Mesothelial cell of epicardium (in vitro differentiated cells): ENCODE measurements at regions not wholly inside any gene's neighbourhood (a gene's known extent, or its start where the extent isn't known, plus 50 kb on each side); places are given as distances from the start of the nearest gene placed in this dataset.

Experiments
- DNase-seq, 2 experiments: peaks; one replicate each; pipeline ENCODE4 v3.0.0; 2021; ENCODE audit warnings: low spot score in 2 of 2; ENCODE audit not compliant: unreplicated experiment in 2 of 2
- H3K27ac Mint-ChIP-seq: 2 replicates; pipeline ENCODE4 v1.8.0; 2021; ENCODE audit warnings: mixed read lengths
- H3K27me3 Mint-ChIP-seq: 2 replicates; pipeline ENCODE4 v1.8.0; 2021; ENCODE audit warnings: low read depth, mixed read lengths
- H3K36me3 Mint-ChIP-seq: 2 replicates; pipeline ENCODE4 v1.8.0; 2021; ENCODE audit warnings: mixed read lengths
- H3K4me1 Mint-ChIP-seq: 2 replicates; pipeline ENCODE4 v1.8.0; 2021; ENCODE audit warnings: mixed read lengths
- H3K4me3 Mint-ChIP-seq: 2 replicates; pipeline ENCODE4 v1.8.0; 2021; ENCODE audit warnings: mild to moderate bottlenecking, moderate library complexity, mixed read lengths
- H3K9me3 Mint-ChIP-seq: 2 replicates; pipeline ENCODE4 v1.8.0; 2021; ENCODE audit warnings: mixed read lengths
- TF ChIP-seq, protein P1 (sequence below): fragments of 200-600 bp; sonication (generic); IDR thresholded peaks from one replicate; pipeline ENCODE4 v1.5.0; 2021; ENCODE audit warnings: antibody characterized with exemption; ENCODE audit not compliant: unreplicated experiment

DNA sequence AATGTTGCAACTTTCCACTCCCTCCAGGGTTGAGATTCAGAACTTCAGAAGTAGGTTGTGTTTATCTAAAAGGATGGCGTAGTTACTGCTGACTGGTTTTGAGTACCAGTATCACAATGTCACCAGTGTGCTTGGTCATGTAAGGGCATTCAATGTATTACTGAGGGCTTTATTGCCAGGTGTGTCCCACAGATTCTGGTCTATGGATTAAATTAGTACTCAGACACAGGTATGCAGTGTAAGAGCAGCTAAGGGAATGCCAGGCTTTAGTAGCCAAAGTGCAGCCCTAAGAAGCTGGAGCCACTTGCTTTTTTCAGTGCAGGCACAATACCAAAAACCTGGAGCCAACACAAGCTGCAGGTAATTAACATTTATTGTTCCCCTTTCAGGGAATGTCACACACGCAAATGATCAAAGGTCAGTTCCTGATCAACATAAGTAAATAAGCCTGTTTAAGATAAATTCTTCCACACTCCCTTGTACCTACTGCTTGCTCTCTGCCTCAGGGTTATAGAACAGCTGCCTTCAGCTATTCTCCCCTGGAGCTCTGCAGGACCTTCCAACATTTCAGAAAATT, 130.1 kb upstream of the ZNF91 start:
- DNase-seq, result no peak
- no peak overlapping the region for H3K27ac Mint-ChIP-seq
- no peaks in the 10 kb centered on the region for H3K27me3 Mint-ChIP-seq
- H3K9me3 Mint-ChIP-seq, result peaks cover 82% of the 10 kb centered on the region
- TF ChIP-seq, protein P1, sequence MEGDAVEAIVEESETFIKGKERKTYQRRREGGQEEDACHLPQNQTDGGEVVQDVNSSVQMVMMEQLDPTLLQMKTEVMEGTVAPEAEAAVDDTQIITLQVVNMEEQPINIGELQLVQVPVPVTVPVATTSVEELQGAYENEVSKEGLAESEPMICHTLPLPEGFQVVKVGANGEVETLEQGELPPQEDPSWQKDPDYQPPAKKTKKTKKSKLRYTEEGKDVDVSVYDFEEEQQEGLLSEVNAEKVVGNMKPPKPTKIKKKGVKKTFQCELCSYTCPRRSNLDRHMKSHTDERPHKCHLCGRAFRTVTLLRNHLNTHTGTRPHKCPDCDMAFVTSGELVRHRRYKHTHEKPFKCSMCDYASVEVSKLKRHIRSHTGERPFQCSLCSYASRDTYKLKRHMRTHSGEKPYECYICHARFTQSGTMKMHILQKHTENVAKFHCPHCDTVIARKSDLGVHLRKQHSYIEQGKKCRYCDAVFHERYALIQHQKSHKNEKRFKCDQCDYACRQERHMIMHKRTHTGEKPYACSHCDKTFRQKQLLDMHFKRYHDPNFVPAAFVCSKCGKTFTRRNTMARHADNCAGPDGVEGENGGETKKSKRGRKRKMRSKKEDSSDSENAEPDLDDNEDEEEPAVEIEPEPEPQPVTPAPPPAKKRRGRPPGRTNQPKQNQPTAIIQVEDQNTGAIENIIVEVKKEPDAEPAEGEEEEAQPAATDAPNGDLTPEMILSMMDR, result no peak
- peaks cover 2% of the 10 kb centered on the region for H3K36me3 Mint-ChIP-seq
- H3K4me1 Mint-ChIP-seq, result no peaks in the 10 kb centered on the region
- no peak overlapping the region for H3K4me3 Mint-ChIP-seq

- Mint-ChIP-seq H3K4me3 (no peak overlapping the region), H3K27ac (no peak overlapping the region), H3K4me1 (no peaks in the 10 kb centered on the region), H3K27me3 (no peaks in the 10 kb centered on the region), H3K9me3 (peaks cover 86% of the 10 kb centered on the region), H3K36me3 (peaks cover 2% of the 10 kb centered on the region)
- no peak for DNase-seq
- TF ChIP-seq, protein P1, result no peak
Observed at GRCh38 chr19:23523863-23524262, 128.6 kb upstream of the ZNF91 start.

GRCh38 chr19:23522431-23522830, 127.2 kb upstream of the ZNF91 start:
- no peaks in the 10 kb centered on the region for H3K4me1 Mint-ChIP-seq
- H3K4me3 Mint-ChIP-seq, result no peak overlapping the region
- peaks cover 83% of the 10 kb centered on the region for H3K9me3 Mint-ChIP-seq
- H3K27me3 Mint-ChIP-seq, result no peaks in the 10 kb centered on the region
- H3K27ac Mint-ChIP-seq, result no peak overlapping the region
- no peak for DNase-seq
- H3K36me3 Mint-ChIP-seq, result no peaks in the 10 kb centered on the region
- TF ChIP-seq, protein P1, result no peak

DNA sequence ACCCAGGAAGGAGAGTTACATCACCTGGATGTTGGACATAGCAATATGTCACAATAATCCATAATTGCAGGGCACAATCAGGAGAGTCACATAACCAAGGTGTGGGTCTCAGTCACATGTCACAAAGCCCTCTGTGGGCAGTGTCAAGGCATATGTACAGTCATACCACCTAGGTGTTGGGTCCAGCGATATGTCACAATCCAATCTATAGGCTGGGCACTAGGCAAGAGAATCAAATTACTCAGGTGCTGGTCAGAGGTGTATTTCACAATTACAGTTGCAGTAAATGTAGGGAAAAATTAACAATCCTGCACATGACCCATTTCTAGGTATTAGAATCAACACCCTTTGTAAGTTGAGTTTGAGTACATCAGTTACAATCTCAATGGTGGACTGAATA, 126.2 kb upstream of the ZNF91 start:
- Mint-ChIP-seq H3K4me3 (no peak overlapping the region), H3K27me3 (no peaks in the 10 kb centered on the region), H3K9me3 (peaks cover 84% of the 10 kb centered on the region), H3K36me3 (no peaks in the 10 kb centered on the region), H3K27ac (no peak overlapping the region), H3K4me1 (no peaks in the 10 kb centered on the region)
- no peak for DNase-seq
- TF ChIP-seq, protein P1, result no peak

DNA sequence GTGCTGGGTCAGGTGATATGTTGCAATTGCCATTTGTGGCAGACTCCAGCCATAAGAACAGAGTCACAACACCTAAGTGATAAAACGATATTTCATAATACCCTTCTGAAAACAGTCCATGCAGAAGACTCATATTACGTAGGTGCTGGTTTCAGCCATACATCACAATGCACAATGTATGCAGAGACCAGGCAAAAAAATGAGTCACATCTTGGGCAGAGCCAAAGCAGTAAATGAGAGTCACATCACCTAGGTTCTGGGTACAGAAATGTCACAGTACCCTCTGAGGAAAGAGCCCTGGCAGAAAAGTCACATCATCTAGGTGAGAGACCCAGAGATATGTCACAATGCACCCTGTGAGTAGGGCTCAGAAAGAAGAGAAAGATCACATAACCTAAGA, 125.2 kb upstream of the ZNF91 start:
- Mint-ChIP-seq H3K4me1 (no peaks in the 10 kb centered on the region), H3K9me3 (peaks cover 78% of the 10 kb centered on the region), H3K27ac (no peak overlapping the region), H3K36me3 (no peaks in the 10 kb centered on the region), H3K4me3 (no peak overlapping the region), H3K27me3 (no peaks in the 10 kb centered on the region)
- TF ChIP-seq, protein P1, result no peak
- DNase-seq, result no peak

DNA sequence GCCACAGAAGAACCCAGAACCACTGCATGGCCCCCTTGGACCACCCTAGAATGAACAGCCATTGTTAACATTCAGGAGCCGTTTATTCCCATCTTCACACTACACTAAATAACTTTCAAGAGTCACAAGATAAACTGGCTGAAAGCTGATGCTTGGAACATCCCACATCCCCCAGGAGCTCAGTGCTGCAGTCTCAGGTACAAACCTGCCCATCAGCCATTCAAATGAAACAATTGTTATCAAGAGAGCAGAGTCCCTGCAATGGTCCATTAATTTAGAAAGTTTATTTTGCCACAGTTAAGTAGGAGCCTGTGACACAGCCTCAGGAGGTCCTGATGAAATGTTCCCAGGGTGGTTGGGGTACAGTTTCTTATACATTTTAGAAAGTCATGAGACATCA, 123.8 kb upstream of the ZNF91 start:
- no peak overlapping the region for H3K4me3 Mint-ChIP-seq
- TF ChIP-seq, protein P1, result no peak
- H3K36me3 Mint-ChIP-seq, result no peaks in the 10 kb centered on the region
- H3K27ac Mint-ChIP-seq, result no peak overlapping the region
- no peaks in the 10 kb centered on the region for H3K4me1 Mint-ChIP-seq
- H3K27me3 Mint-ChIP-seq, result no peaks in the 10 kb centered on the region
- peaks cover 80% of the 10 kb centered on the region for H3K9me3 Mint-ChIP-seq
- DNase-seq, result no peak
